ENCODE measurements at regions not wholly inside any gene's neighbourhood (a gene's known extent, or its start where the extent isn't known, plus 50 kb on each side); places are given as distances from the start of the nearest gene placed in this dataset.

DNA sequence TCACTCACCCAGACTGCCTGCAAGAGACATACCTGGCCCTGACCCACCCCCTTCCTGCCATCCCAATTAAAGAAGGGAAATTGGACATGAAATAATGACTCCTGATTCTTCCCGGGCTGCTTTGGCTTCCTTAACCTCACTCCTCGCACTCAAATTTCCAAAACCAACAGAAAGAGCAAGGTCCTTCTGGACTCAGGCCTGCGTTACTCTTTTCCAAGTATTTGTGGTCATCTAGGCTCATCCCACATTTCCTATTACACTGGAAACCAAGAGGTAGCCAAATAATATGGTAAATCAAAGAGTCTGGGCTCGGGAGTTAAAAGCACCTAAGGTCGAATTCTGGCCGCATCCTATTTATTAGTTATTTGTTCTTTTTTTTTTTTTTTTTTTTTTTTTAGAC is 359.3 kb downstream of the NPIPA8 start:
- TF ChIP-seq, protein P1, sequence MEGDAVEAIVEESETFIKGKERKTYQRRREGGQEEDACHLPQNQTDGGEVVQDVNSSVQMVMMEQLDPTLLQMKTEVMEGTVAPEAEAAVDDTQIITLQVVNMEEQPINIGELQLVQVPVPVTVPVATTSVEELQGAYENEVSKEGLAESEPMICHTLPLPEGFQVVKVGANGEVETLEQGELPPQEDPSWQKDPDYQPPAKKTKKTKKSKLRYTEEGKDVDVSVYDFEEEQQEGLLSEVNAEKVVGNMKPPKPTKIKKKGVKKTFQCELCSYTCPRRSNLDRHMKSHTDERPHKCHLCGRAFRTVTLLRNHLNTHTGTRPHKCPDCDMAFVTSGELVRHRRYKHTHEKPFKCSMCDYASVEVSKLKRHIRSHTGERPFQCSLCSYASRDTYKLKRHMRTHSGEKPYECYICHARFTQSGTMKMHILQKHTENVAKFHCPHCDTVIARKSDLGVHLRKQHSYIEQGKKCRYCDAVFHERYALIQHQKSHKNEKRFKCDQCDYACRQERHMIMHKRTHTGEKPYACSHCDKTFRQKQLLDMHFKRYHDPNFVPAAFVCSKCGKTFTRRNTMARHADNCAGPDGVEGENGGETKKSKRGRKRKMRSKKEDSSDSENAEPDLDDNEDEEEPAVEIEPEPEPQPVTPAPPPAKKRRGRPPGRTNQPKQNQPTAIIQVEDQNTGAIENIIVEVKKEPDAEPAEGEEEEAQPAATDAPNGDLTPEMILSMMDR (IDR thresholded peaks at IDR 0.05 in 8 of 11, conservative IDR thresholded peaks at IDR 0.05 in 3 of 11), result no peak
- no peak for TF ChIP-seq POLR2A (IDR thresholded peaks at IDR 0.05)
